Karpas-422 (cell line): ENCODE measurements at regions not wholly inside any gene's neighbourhood (a gene's known extent, or its start where the extent isn't known, plus 50 kb on each side); places are given as distances from the start of the nearest gene placed in this dataset.

ENCODE experiments used
- DNase-seq: peaks from one replicate; pipeline ENCODE4 v3.0.0-alpha.2; 2015
- H2AFZ ChIP-seq: fragments of 200-600 bp; sonication (generic); 2 replicates; pipeline ENCODE4 v1.6.1; 2014; ENCODE audit warnings: antibody characterized with exemption, low read length, mixed read lengths
- H3K27ac ChIP-seq: fragments of 200-600 bp; sonication (generic); 2 replicates; pipeline ENCODE4 v1.5.1; 2014; ENCODE audit warnings: mild to moderate bottlenecking, low read length, moderate library complexity
- H3K27me3 ChIP-seq: fragments of 200-600 bp; sonication (generic); 2 replicates; pipeline ENCODE4 v1.6.1; 2014; ENCODE audit warnings: low read length, mixed read lengths
- H3K36me3 ChIP-seq: fragments of 200-600 bp; sonication (generic); 2 replicates; pipeline ENCODE4 v1.6.1; 2014; ENCODE audit warnings: low read length, mixed read lengths; ENCODE audit not compliant: insufficient read depth
- H3K4me1 ChIP-seq: fragments of 200-600 bp; sonication (generic); 2 replicates; pipeline ENCODE4 v1.6.1; 2014; ENCODE audit warnings: mild to moderate bottlenecking, low read length, mixed read lengths
- H3K4me2 ChIP-seq: fragments of 200-600 bp; sonication (generic); 2 replicates; pipeline ENCODE4 v1.6.1; 2014; ENCODE audit warnings: low read length, low read depth, mild to moderate bottlenecking; ENCODE audit not compliant: poor library complexity, severe bottlenecking
- H3K4me3 ChIP-seq: fragments of 200-600 bp; sonication (generic); 2 replicates; pipeline ENCODE4 v1.5.1; 2014; ENCODE audit warnings: mild to moderate bottlenecking, antibody characterized with exemption, low read length, mixed read lengths
- H3K79me2 ChIP-seq: fragments of 200-600 bp; sonication (generic); 2 replicates; pipeline ENCODE4 v1.6.1; 2014; ENCODE audit warnings: mild to moderate bottlenecking, low read length, mixed read lengths
- H3K9ac ChIP-seq: fragments of 200-600 bp; sonication (generic); 2 replicates; pipeline ENCODE4 v1.6.0; 2014; ENCODE audit warnings: low read length
- H3K9me2 ChIP-seq: fragments of 200-600 bp; sonication (generic), shearing (Covaris generic); replicated peaks from 2 replicates; pipeline ENCODE4 v1.6.0; 2014; ENCODE audit warnings: mild to moderate bottlenecking, low read length, moderate library complexity; ENCODE audit not compliant: insufficient read depth
- H3K9me3 ChIP-seq: fragments of 300-700, 200-600 bp; sonication (generic); 2 replicates; pipeline ENCODE4 v1.6.1; 2014; ENCODE audit warnings: low read length, mixed read lengths
- H4K20me1 ChIP-seq: fragments of 200-600 bp; sonication (generic); 2 replicates; pipeline ENCODE4 v1.6.1; 2014; ENCODE audit warnings: mild to moderate bottlenecking, antibody characterized with exemption, low read length, low read depth; ENCODE audit not compliant: insufficient read depth

DNA sequence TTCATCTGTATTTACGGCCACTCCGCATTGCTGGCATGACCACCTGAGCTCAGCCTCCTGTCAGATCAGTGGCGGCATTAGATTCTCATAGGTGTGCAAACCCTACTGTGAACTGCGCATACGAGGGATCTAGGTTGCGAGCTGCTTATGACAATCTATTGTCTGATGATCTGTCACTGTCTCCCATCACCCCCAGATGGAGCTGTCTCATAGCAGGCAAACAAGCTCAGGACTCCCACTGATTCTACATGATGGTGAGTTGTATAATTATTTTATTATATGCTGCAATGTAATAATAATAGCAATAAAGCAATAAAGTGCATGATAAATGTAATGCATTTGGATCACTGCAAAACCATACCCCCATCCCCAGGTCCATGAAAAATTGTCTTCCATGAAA lies 1172.9 kb upstream of the AUTS2 start:
- H3K9me2 ChIP-seq = no peaks in the 10 kb centered on the region
- no peak overlapping the region for H2AFZ ChIP-seq
- DNase-seq = peak; percentile 47
- no peaks in the 10 kb centered on the region for H4K20me1 ChIP-seq
- no peaks in the 10 kb centered on the region for H3K9me3 ChIP-seq
- no peak overlapping the region for H3K9ac ChIP-seq
- no peaks in the 10 kb centered on the region for H3K79me2 ChIP-seq
- no peaks in the 10 kb centered on the region for H3K4me1 ChIP-seq
- H3K4me3 ChIP-seq = no peak overlapping the region
- no peaks in the 10 kb centered on the region for H3K27me3 ChIP-seq
- no peak overlapping the region for H3K4me2 ChIP-seq
- no peak overlapping the region for H3K27ac ChIP-seq
- H3K36me3 ChIP-seq = no peaks in the 10 kb centered on the region

DNA sequence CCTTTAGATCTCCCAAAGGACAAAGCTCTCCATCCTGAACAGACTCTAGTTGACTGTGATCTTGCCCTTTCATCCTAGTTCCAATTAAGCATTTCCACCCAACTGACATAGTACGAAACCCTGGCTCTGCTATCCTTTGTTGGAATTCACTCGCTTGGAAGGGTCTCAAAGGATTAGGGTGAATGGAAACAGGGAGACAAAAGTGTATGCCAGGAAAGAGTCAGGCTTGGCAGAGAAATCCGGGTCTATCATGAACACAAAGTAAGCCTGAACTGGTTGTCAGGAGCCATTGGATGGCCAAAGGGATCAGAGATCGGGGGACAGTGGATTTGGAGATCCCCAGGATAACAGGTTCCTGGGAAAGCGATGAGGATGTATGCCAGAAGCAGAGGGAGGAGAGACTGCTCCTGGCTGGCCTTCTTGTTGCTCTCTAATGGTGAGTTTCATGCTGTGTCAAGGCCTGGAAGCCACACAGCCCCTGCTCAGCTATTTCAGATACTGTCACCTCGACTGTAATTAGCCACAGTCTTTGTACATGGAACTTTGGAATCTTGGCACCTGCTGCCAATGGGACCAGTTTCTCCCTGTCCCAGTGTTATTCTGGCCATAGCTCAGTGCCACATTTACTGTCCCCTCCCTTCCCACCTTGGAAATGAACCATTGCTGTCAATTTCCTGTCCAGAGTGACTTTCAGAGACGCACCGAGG lies 1168.7 kb upstream of the AUTS2 start:
- H3K9ac ChIP-seq = no peak overlapping the region
- no peaks in the 10 kb centered on the region for H3K4me1 ChIP-seq
- no peak overlapping the region for H3K27ac ChIP-seq
- no peak overlapping the region for H2AFZ ChIP-seq
- H4K20me1 ChIP-seq = no peaks in the 10 kb centered on the region
- H3K4me2 ChIP-seq = no peak overlapping the region
- no peak overlapping the region for H3K4me3 ChIP-seq
- H3K9me2 ChIP-seq = no peaks in the 10 kb centered on the region
- no peaks in the 10 kb centered on the region for H3K79me2 ChIP-seq
- H3K9me3 ChIP-seq = no peaks in the 10 kb centered on the region
- DNase-seq = no peak
- H3K36me3 ChIP-seq = no peaks in the 10 kb centered on the region
- H3K27me3 ChIP-seq = no peaks in the 10 kb centered on the region

DNA sequence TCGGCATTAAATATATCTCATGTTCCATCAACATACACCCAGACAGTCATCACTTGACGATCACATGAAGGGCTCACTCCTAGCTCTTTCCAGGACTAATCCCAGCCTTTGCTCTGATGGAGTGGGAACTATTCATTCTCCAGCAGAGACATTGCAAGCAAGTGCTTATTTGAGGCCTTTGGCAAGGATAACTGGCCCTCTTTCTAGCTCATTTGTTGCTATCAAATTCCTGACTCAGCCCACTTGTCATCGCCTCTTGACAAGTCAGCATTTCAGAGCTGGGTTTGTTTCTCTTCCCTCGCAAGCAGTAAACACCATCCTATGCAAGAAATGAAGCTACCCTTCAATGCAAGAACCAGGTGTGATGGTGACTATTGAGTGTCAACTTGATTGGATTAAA lies 1165.7 kb upstream of the AUTS2 start:
- Histone ChIP-seq H2AFZ (no peak overlapping the region), H3K4me1 (no peaks in the 10 kb centered on the region), H3K9me3 (no peaks in the 10 kb centered on the region), H3K27me3 (no peaks in the 10 kb centered on the region), H3K79me2 (no peaks in the 10 kb centered on the region), H3K27ac (no peak overlapping the region), H3K9ac (no peak overlapping the region), H3K4me3 (no peak overlapping the region), H4K20me1 (no peaks in the 10 kb centered on the region), H3K36me3 (no peaks in the 10 kb centered on the region), H3K9me2 (no peaks in the 10 kb centered on the region), H3K4me2 (no peak overlapping the region)
- DNase-seq = no peak

DNA sequence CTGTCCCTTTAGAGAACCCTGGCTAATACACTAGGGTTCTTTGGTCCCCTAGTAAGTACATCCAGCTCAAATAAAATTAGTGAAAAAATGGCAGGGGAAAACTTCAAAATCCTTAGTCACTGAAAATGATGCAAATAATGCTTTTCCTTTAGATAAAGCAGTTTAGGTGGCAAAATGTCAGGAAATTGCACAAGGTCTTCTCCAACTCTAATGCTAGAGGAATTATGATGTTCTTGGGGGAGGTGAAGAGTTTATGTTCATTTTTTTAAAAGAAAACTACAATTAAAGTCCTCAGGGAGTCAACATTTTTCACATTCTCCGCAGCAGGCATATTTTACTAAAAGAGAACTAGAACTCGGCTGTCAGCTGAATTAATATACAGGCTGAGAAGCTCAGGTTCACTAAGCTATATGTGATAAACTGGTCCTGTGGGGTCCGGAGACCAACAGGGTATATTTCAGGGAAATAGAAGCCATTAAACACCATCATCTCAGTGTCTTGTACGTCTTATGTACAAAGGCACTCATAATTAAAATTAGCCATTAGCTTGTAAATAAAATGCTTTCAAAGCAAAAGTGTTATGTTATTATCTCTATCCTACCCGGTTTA lies 1164.7 kb upstream of the AUTS2 start:
- Histone ChIP-seq H3K9me2 (no peaks in the 10 kb centered on the region), H3K9ac (no peak overlapping the region), H3K27me3 (no peaks in the 10 kb centered on the region), H2AFZ (no peak overlapping the region), H3K9me3 (no peaks in the 10 kb centered on the region), H3K4me1 (no peaks in the 10 kb centered on the region), H3K79me2 (no peaks in the 10 kb centered on the region), H3K4me3 (no peak overlapping the region), H3K27ac (no peak overlapping the region), H3K4me2 (no peak overlapping the region), H4K20me1 (no peaks in the 10 kb centered on the region), H3K36me3 (no peaks in the 10 kb centered on the region)
- DNase-seq = no peak

DNA sequence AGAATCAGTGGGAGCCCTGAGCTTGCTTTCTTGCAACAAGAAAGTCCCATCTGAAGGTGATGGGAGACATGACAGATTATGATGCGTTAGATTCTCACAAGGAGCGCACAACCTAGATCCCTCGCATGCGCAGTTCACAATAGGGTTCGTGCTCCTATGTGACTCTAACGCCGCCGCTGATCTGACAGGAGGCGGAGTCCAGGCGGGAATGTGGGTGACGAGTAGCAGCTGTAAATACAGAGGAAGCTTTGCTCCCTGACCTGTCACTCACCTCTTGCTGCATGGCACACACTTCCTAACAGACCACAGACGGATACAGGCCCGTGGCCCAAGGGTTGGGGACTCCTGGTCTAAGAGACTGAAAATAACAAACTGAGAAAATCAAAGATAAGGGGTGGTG lies 1163.4 kb upstream of the AUTS2 start:
- Histone ChIP-seq H3K9me3 (no peaks in the 10 kb centered on the region), H3K27me3 (no peaks in the 10 kb centered on the region), H2AFZ (no peak overlapping the region), H3K79me2 (no peaks in the 10 kb centered on the region), H3K9ac (no peak overlapping the region), H3K36me3 (no peaks in the 10 kb centered on the region), H3K9me2 (no peaks in the 10 kb centered on the region), H4K20me1 (no peaks in the 10 kb centered on the region), H3K4me1 (no peaks in the 10 kb centered on the region), H3K4me2 (no peak overlapping the region), H3K4me3 (no peak overlapping the region), H3K27ac (no peak overlapping the region)
- DNase-seq = no peak

DNA sequence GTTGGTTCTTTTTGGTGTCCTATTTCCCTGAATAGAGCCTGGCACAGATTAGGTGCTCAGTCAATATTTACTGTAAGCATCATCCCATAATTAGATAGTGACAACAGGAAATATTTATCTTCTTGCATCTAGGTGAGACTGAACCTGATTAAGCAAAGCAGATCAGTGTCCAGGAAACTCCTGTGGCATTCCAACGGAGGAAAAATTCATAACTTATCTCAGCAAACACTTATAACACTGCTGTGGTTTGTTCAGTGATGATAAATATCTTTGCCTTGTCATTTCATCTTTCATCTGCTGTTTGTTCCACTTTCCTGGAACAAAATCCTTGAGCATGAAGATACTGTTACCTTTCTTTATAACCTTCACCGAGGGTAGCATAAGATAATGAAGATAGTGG lies 1160.3 kb upstream of the AUTS2 start:
- Histone ChIP-seq H3K36me3 (no peaks in the 10 kb centered on the region), H3K27me3 (no peaks in the 10 kb centered on the region), H4K20me1 (no peaks in the 10 kb centered on the region), H3K9me2 (no peaks in the 10 kb centered on the region), H3K4me1 (no peaks in the 10 kb centered on the region), H2AFZ (no peak overlapping the region), H3K9ac (no peak overlapping the region), H3K27ac (no peak overlapping the region), H3K4me2 (no peak overlapping the region), H3K79me2 (no peaks in the 10 kb centered on the region), H3K4me3 (no peak overlapping the region), H3K9me3 (no peaks in the 10 kb centered on the region)
- no peak for DNase-seq

DNA sequence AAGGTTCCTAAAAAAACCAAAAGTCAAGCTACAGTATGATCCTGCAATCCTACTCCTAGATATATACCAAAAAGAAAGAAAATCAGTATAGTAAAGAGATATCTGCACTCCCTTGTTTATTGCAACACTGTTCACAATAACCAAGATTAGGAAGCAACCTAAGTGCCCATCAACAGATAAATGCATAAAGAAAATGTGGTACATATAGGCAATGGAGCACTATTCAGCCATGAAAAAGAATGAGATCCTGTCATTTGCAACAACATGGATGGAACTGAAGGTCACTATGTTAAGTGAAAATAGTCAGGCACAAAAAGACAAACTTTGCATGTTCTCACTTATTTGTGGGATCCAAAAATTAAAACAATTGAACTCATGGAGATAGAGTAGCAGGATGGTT lies 1159.5 kb upstream of the AUTS2 start:
- no peaks in the 10 kb centered on the region for H3K79me2 ChIP-seq
- H3K9me3 ChIP-seq = no peaks in the 10 kb centered on the region
- H3K4me2 ChIP-seq = no peak overlapping the region
- no peak overlapping the region for H3K27ac ChIP-seq
- H2AFZ ChIP-seq = no peak overlapping the region
- no peaks in the 10 kb centered on the region for H3K4me1 ChIP-seq
- no peaks in the 10 kb centered on the region for H3K36me3 ChIP-seq
- H3K9me2 ChIP-seq = no peaks in the 10 kb centered on the region
- H3K9ac ChIP-seq = no peak overlapping the region
- no peak for DNase-seq
- no peaks in the 10 kb centered on the region for H3K27me3 ChIP-seq
- H4K20me1 ChIP-seq = no peaks in the 10 kb centered on the region
- H3K4me3 ChIP-seq = no peak overlapping the region

DNA sequence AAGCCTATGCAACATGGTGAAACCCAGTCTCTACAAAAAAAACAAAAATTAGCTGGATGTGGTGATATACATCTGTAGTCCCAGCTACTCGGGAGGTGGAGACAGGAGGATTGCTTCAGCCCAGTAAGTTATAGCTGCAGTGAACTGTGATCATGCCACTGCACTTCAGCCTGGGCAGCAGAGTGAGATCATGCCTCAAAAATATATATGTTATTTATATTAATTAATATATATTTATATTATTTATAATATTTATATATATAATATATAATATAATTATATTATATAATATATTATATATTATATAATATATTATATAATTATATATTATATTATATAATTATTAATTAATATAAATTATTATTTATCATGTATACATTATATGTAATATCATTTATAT lies 1158.4 kb upstream of the AUTS2 start:
- H3K4me1 ChIP-seq = no peaks in the 10 kb centered on the region
- no peaks in the 10 kb centered on the region for H3K9me3 ChIP-seq
- no peaks in the 10 kb centered on the region for H3K79me2 ChIP-seq
- H4K20me1 ChIP-seq = no peaks in the 10 kb centered on the region
- H3K9me2 ChIP-seq = no peaks in the 10 kb centered on the region
- no peak for DNase-seq
- no peak overlapping the region for H3K4me2 ChIP-seq
- no peaks in the 10 kb centered on the region for H3K27me3 ChIP-seq
- H3K36me3 ChIP-seq = no peaks in the 10 kb centered on the region
- H3K4me3 ChIP-seq = no peak overlapping the region
- H3K27ac ChIP-seq = no peak overlapping the region
- no peak overlapping the region for H2AFZ ChIP-seq
- H3K9ac ChIP-seq = no peak overlapping the region
